HepG2 (cell line): ENCODE measurements at regions not wholly inside any gene's neighbourhood (a gene's known extent, or its start where the extent isn't known, plus 50 kb on each side); places are given as distances from the start of the nearest gene placed in this dataset.

Source experiments
- ATAC-seq: fragments of 200-7000 bp; cut with Tn5 transposase; 3 replicates; pipeline ENCODE4 v1.9.1; 2020; ENCODE audit warnings: mild to moderate bottlenecking, moderate library complexity
- BruUV-seq: library from RNA; stranded (reverse); fragments of 400-500 nt; replicated peaks from 2 replicates; lab custom pipeline; 2021; lab: Mats Ljungman, UMichigan
- CTCF ChIA-PET: fragments of 300-600 bp; formaldehyde crosslinking; extraction: SDS; loops from one replicate; lab custom pipeline; 2021; ENCODE audit warnings: low total read pairs, inconsistent platforms, low intra/inter-chr PET ratio; lab: Yijun Ruan, JAX
- POLR2A ChIA-PET: fragments of 350-600 bp; sonication (Branson Sonifier 250); formaldehyde crosslinking; loops from one replicate; lab custom pipeline; 2020; ENCODE audit warnings: antibody characterized with exemption, inconsistent platforms; lab: Yijun Ruan, JAX
- DNase-seq: peaks from one replicate; pipeline ENCODE4 v3.0.0-alpha.2; 2015; ENCODE audit warnings: low spot score
- FAIRE-seq: peaks from 3 replicates; lab custom pipeline; 2011; peaks lifted over from hg19 to GRCh38; lab: Jason Lieb, UNC
- H2AFZ ChIP-seq: one replicate; pipeline ENCODE4 v1.6.1; 2011; ENCODE audit warnings: low read length, inconsistent platforms
- H3K27ac ChIP-seq: fragments of 300-600 bp; 3 replicates; pipeline ENCODE4 v1.8.0; 2011; ENCODE audit warnings: mixed run types, mild to moderate bottlenecking, mixed read lengths, low read length, inconsistent platforms; ENCODE audit not compliant: insufficient read depth; ENCODE audit errors: extremely low read length
- H3K27me3 ChIP-seq, 2 experiments: fragments of 200-600 bp in 1 of 2; 2 replicates in 1 of 2; 3 replicates in 1 of 2; pipeline versions ENCODE4 v1.6.0 to v1.8.0; 2011; ENCODE audit warnings: low read length in 2 of 2, mild to moderate bottlenecking in 2 of 2, moderate library complexity in 2 of 2, inconsistent platforms in 1 of 2; ENCODE audit not compliant: insufficient read depth in 2 of 2, control insufficient read depth in 1 of 2
- H3K36me3 ChIP-seq, 2 experiments: fragments of 200-600 bp in 1 of 2; replicated peaks in 1 of 2; 2 replicates in 1 of 2; 3 replicates in 1 of 2; pipeline versions ENCODE4 v1.5.1 to v1.8.0; 2011; ENCODE audit warnings: low read length in 2 of 2, inconsistent platforms in 1 of 2; ENCODE audit not compliant: insufficient read depth in 2 of 2, control insufficient read depth in 1 of 2
- H3K4me1 ChIP-seq: 2 replicates; pipeline ENCODE4 v1.5.1; 2012; ENCODE audit warnings: low read length, inconsistent platforms; ENCODE audit not compliant: insufficient read depth
- H3K4me2 ChIP-seq: 2 replicates; pipeline ENCODE4 v1.6.0; 2011; ENCODE audit warnings: low read depth, low read length, inconsistent platforms
- H3K4me3 ChIP-seq, 3 experiments: fragments of 200-600 bp in 1 of 3; sonication (generic), shearing (Covaris generic) in 1 of 3; replicated peaks in 1 of 3; 2 replicates each; pipeline ENCODE4 v1.5.1; 2011 to 2016; ENCODE audit warnings: low read length in 3 of 3, inconsistent platforms in 2 of 3, low read depth in 2 of 3, mild to moderate bottlenecking in 2 of 3, control low read depth in 1 of 3, mixed read lengths in 1 of 3; ENCODE audit not compliant: insufficient read depth in 1 of 3
- H3K79me2 ChIP-seq: one replicate; pipeline ENCODE4 v1.6.1; 2011; ENCODE audit warnings: low read length, inconsistent platforms; ENCODE audit not compliant: insufficient read depth
- H3K9ac ChIP-seq: 2 replicates; pipeline ENCODE4 v1.6.0; 2011; ENCODE audit warnings: mild to moderate bottlenecking, low read depth, low read length, inconsistent platforms; ENCODE audit not compliant: insufficient read depth
- H3K9me3 ChIP-seq: 2 replicates; pipeline ENCODE4 v1.5.1; 2012; ENCODE audit warnings: mild to moderate bottlenecking, low read length
- H4K20me1 ChIP-seq: 2 replicates; pipeline ENCODE4 v1.6.0; 2011; ENCODE audit warnings: inconsistent platforms, mild to moderate bottlenecking, low read length, moderate library complexity; ENCODE audit not compliant: insufficient read depth
- HOMEZ ChIP-seq: IDR thresholded peaks from 2 replicates; pipeline ENCODE4 v1.6.1; 2016; ENCODE audit warnings: low read depth
- IKZF1 ChIP-seq: fragments of 450-650 bp; IDR thresholded peaks from 2 replicates; pipeline ENCODE4 v1.7.1; 2016
- ZNF10 ChIP-seq: sonication (generic); formaldehyde crosslinking; IDR thresholded peaks from 2 replicates; pipeline ENCODE4 v1.4.0; 2020; ENCODE audit warnings: mild to moderate bottlenecking, low read depth, missing genetic modification reagents, borderline replicate concordance
- ZNF713 ChIP-seq: sonication (generic); formaldehyde crosslinking; IDR thresholded peaks from 2 replicates; pipeline ENCODE4 v1.4.0; 2020; ENCODE audit warnings: mild to moderate bottlenecking, missing genetic modification reagents
- ZNF775 ChIP-seq: sonication (generic); formaldehyde crosslinking; IDR thresholded peaks from 2 replicates; pipeline ENCODE4 v1.4.0; 2020; ENCODE audit warnings: missing genetic modification reagents, mild to moderate bottlenecking, moderate library complexity, borderline replicate concordance
- WGBS: methylation state at CpG from one replicate; pipeline ENCODE4 v1.1.6; 2017; ENCODE audit warnings: low lambda C conversion rate; 5-methylcytosine and 5-hydroxymethylcytosine counted together
- in situ Hi-C: cut with HindIII; loops from 2 replicates; pipeline ENCODE4 v1.10.0; 2017; ENCODE audit warnings: low pct_unique_long_range_greater_than_20kb; ENCODE audit not compliant: extremely low pct_ligation_motif_present
- intact Hi-C: fragments of 100-400 bp; cut with micrococcal nuclease; formaldehyde crosslinking; loops from one replicate; pipeline ENCODE4 v1.10.0; 2022; ENCODE audit not compliant: unreplicated experiment

GRCh38 chr12:126989532-126989931 is 1277.4 kb upstream of the TMEM132C start:
- Histone ChIP-seq H4K20me1 (no peaks in the 10 kb centered on the region), H3K4me3 (no peak overlapping the region), H3K27me3 (no peaks in the 10 kb centered on the region), H2AFZ (no peak overlapping the region), H3K9me3 (peaks cover 86% of the 10 kb centered on the region), H3K36me3 (no peaks in the 10 kb centered on the region), H3K79me2 (no peaks in the 10 kb centered on the region), H3K9ac (no peak overlapping the region), H3K4me2 (no peak overlapping the region), H3K27ac (no peak overlapping the region), H3K4me1 (no peaks in the 10 kb centered on the region)
- TF ChIP-seq ZNF10 (CRISPR knock-in tag) (no peak), ZNF775 (CRISPR knock-in tag) (no peak)
- ChIA-PET POLR2A (no interaction called here), CTCF (no interaction called here)
- 2% methylated on average over 2 of the region's 2 CpGs for WGBS
- FAIRE-seq (no peak), DNase-seq (no peak), ATAC-seq (no peak)
- in situ Hi-C loops (no loop called here), intact Hi-C loops (no loop called here)
- no TSS peak for BruUV-seq

GRCh38 chr12:126993898-126994297 is 1273.1 kb upstream of the TMEM132C start:
- in situ Hi-C loops: no loop called here
- intact Hi-C loops: no loop called here
- CTCF ChIA-PET: no interaction called here
- Histone ChIP-seq H3K36me3 (no peaks in the 10 kb centered on the region), H2AFZ (no peak overlapping the region), H3K27me3 (no peaks in the 10 kb centered on the region), H3K79me2 (no peaks in the 10 kb centered on the region), H3K9me3 (peaks cover 72% of the 10 kb centered on the region), H3K4me3 (no peak overlapping the region), H3K4me2 (no peak overlapping the region), H3K9ac (no peak overlapping the region), H3K27ac (no peak overlapping the region), H4K20me1 (no peaks in the 10 kb centered on the region), H3K4me1 (no peaks in the 10 kb centered on the region)
- WGBS: 58% methylated on average over 7 of the region's 9 CpGs
- no peak for ATAC-seq
- DNase-seq: no peak
- no peak for FAIRE-seq
- TF ChIP-seq ZNF713: no peak
- TF ChIP-seq HOMEZ (CRISPR knock-in tag): no peak
- no peak for TF ChIP-seq IKZF1
- BruUV-seq: no TSS peak
- POLR2A ChIA-PET: no interaction called here
